KG1 (cell line): ENCODE measurements at regions not wholly inside any gene's neighbourhood (a gene's known extent, or its start where the extent isn't known, plus 50 kb on each side); places are given as distances from the start of the nearest gene placed in this dataset.
"Not testable (repeated sequence)": the region's sequence is repeated elsewhere in the genome, so short reads cannot be mapped to it uniquely, and the experiment has no call there.

ENCODE experiments used
- DNase-seq: peaks from one replicate; lab custom pipeline; 2025; lab: John Stamatoyannopoulos, UW

DNA sequence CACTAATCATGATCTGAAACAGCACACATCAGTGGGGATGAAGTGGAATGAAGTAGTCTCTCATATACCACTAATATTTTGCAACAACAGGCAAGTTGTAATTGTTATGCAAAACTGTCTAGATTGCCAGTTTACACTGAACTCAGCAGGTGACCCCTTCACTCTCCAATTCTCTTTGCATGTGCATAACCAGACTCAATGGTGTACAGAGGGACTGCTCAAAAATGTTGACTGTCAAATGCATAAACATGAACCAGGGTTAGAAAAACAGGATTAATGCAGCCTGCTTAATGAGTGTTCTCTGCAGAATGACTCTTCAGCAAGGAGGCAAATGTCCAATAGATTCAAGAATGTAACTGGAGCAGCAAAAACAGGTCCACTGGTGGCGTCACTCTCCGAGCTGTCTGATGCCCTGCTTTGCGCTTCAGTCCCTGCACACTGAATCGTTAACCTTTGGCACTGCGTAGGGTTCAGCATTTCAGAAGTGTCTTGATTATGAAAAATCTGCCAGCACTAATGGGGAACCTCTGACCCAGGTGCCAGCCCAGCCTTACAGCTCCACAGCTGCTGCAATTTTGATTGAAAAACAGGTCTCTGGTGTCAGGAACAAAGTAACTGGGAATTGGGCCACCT, 209.3 kb downstream of the TDRD15 start:
- no peak for DNase-seq

- DNase-seq: no peak
Measured at GRCh38 chr2:21333684-21334083, 209.9 kb downstream of the TDRD15 start.

DNA sequence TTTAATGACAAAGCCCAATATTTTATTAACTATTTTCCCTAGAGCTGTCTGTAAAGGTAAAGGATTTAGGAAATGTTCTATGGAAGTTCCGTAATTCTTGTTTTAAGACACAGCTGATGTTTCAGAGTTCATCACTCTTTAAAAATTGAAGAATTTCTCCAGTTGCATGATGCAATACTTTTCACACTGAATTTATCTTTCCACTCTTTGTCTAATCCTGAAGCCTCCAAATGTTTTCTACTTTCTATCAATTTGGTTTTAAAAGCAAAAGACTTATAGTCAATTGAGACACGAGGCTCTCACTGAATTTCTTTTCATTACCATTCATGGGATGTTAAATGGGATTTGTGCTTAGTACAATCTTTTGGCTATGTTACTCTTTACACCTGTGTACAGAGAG, 223.2 kb downstream of the TDRD15 start:
- DNase-seq: no peak

DNA sequence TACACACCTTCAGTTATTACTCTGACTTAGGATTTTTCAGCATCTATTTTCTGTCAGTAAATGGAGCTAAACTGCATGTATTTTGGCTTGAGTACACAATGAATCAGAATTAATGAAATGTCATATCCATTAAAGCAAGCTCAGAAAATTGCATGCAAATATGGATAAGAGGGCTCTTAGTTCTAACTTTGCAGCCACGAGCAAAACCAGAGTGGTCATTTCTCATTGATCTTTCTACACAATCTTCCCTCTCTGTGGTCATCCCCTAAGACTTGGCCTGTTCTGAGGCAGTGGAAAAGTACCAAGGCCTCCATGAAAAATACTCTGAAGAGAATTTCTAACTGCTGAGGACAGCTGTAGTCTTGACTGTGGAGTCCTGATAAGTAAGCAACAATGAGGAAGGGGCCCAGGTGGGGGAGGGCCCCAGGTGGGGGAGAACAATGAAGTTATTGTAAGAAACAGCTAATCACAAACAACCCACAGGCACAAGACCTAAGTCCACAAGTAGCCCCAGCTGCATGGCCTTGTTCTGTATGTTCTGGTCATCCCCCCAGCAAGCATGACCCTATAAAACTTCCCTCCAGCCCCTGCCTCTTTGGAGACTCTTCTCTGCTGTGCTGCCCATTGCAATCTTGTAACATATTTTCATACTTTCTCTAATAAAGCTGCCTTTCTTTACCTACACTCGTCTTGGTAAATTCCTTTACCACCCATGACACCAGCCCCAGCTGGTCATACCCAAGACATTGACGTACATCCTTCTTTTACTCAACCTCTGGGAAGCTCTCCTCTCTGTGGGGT, 230.3 kb downstream of the TDRD15 start:
- DNase-seq: no peak

DNA sequence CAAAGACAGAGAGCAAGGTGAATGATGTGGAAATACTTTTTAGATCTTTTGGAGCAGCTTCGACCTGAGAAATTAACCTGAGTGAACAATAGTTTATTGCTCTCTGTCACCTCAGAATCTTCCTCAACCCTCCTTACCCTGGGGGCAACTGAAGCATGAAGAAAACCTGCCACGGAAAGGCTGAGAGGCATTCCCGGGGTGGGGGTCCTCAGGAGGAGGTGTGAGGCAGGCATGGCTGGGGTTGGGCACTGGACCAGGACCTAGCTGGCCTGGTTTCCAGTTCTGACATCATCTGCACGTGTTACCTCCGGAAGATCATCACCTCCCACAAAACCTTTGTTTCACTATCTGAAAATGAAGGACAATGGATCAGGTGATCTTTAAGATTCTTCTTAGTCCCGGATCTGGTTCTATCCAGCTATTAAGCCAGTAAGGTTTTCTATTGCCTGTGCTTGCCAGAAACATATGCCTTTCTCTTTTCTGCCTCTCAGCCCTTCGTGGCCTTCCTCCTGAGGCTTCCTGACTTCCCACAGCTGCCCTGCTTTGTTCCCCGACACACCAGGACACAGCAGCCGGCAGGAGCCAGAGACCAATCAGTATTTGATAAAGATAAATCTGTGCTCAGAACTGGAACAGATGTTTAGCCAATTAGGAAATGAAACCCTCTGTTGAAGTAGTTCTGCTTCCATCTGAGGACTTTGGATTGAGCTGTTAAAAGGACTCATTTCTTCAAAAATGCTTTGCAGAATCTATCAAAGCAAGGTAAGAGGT, 232.5 kb downstream of the TDRD15 start:
- DNase-seq: no peak

GRCh38 chr2:21356857-21357255, 233.1 kb downstream of the TDRD15 start:
- no peak for DNase-seq

- DNase-seq: no peak
Measured at GRCh38 chr2:21358976-21359375, 235.2 kb downstream of the TDRD15 start.

DNA sequence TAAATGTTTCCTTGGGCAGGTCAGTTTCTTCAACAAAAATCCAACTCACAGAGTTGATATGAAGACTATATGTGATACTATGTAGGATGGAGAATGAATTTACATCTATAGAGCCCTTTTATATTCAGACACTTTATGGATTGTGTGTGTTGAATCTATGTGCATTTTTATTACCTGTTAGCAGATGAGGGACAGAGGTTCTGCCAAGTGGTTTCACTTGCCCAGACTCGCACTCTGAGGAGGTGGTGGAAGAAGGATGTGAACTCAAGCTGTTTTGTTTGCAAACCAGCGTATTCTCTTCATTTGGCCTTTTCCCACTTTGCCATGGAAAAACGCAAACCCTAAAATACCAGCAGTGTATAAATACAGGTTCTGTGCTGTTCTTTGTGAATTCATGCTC, 237.6 kb downstream of the TDRD15 start:
- DNase-seq: no peak

DNA sequence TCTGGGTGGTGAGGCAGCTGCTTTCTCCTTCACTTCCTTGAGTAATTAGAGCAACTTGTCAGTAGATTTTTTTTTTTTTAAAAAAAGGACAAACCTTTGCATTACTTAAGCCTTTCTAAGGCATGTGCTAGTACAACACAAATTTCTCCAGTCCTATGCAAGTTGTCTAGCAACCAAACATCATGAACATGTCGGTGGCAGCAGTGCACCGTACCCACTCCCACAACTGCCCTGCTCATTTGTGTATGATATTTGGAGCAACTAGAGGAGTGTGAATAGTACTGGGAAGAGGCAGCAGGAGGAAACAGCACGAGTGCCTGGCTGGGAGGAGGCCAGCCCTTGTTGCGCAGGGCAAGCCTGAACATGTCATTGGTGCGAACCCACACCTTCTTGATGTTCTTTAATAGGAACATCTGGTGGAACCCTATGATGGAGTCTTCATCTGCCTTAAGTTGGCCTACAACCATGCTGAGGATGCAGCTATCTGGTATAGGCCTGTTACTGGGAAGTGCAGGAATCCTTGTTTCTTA, 238.3 kb downstream of the TDRD15 start:
- no peak for DNase-seq

GRCh38 chr2:21363364-21363763, 239.6 kb downstream of the TDRD15 start:
- no peak for DNase-seq

- DNase-seq: no peak
Measured at GRCh38 chr2:21367421-21367820, 243.7 kb downstream of the TDRD15 start.

GRCh38 chr2:21369787-21370186, 246.0 kb downstream of the TDRD15 start:
- DNase-seq: no peak

GRCh38 chr2:21371499-21372003, 247.8 kb downstream of the TDRD15 start:
- no peak for DNase-seq

- DNase-seq: no peak
Measured at GRCh38 chr2:21372654-21373053, 248.9 kb downstream of the TDRD15 start.

- no peak for DNase-seq
Measured at GRCh38 chr2:21376864-21377263, 253.1 kb downstream of the TDRD15 start.

- no peak for DNase-seq
Measured at GRCh38 chr2:21379140-21379539, 255.4 kb downstream of the TDRD15 start.

DNA sequence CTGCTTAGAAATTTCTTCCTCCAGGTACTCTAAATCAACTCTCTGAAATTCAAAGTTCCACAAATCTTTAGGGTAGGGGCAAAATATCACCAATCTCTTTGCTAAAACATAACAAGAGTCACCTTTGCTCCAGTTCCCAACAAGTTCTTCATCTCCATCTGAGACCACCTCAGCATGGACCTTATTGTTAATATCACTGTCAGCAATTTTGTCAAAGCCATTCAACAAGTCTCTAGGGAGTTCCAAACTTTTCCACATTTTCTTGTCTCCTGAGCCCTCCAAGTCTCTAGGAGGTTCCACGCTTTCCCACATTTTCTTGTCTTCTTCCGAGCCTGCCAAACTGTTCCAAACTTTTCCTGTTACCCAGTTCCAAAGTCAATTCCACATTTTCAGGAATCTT, 255.9 kb downstream of the TDRD15 start:
- not testable (repeated sequence) for DNase-seq

- no peak for DNase-seq
Measured at GRCh38 chr2:21381421-21381820, 257.7 kb downstream of the TDRD15 start.

- DNase-seq: no peak
Measured at GRCh38 chr2:21382701-21383520, 259.1 kb downstream of the TDRD15 start.

GRCh38 chr2:21386666-21387065, 262.9 kb downstream of the TDRD15 start:
- no peak for DNase-seq

DNA sequence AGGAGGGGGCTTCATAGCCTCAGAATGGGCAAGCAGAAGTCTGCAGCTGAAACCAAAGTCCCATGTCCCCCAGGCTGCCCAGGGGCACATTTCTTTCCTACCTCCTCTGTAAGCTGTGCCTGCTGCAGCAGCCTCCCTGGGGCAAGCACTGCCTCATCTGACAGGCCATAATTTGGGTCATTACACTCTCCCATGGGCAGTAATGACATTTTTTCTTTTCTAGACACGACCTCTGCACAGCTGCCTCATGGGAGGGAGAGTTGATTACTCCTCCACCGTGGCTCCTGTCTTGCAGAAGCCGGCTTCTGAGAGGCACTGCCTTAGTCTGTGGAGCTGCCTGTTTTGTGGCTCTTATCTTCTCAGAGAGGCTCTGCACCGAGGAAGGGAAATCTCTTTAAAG, 268.9 kb downstream of the TDRD15 start:
- DNase-seq: no peak

DNA sequence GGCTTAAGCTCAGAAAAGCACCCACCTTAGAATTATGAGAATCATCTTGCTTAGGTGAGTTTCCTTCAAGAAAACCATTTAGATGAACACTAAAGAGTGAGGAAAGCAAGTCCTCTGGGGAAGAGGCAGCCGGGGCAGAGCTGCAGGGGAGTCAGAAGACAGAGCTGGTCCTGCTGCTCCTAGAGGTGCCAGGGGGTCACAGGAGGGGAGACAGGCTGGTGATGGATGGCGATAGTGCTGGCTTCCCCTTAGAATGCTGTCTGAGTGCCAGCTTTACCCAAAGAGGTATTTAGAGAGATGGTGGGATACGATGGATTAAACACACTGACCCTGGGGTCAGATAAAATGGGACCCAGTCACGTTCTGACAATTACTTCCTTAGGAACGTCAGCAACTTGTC, 269.4 kb downstream of the TDRD15 start:
- DNase-seq: no peak
